ENCODE measurements at regions not wholly inside any gene's neighbourhood (a gene's known extent, or its start where the extent isn't known, plus 50 kb on each side); places are given as distances from the start of the nearest gene placed in this dataset.

GRCh38 chrX:11040996-11041395, 70.1 kb upstream of the HCCS start:
- H3K9me3 ChIP-seq: no peaks in the 10 kb centered on the region
- FAIRE-seq: peak; percentile 39
- TF ChIP-seq POLR2A (IDR thresholded peaks at IDR 0.05; ENCODE audit: low read length): no peak
- TF ChIP-seq ESRRA (IDR thresholded peaks at IDR 0.05; ENCODE audit: borderline replicate concordance, low read length): no peak
- TF ChIP-seq ZC3H11A (IDR thresholded peaks at IDR 0.05): no peak
- no peak for TF ChIP-seq KDM1A (IDR thresholded peaks at IDR 0.05; ENCODE audit: low read depth)
- TF ChIP-seq ELK1 (IDR thresholded peaks at IDR 0.05; ENCODE audit: low read depth, low read length): no peak
- TF ChIP-seq MYC (IDR thresholded peaks at IDR 0.05; ENCODE audit: borderline replicate concordance, low read length): no peak
- no peak for TF ChIP-seq FOSL2 (IDR thresholded peaks at IDR 0.05)
- no peak for TF ChIP-seq FOSL2 (CRISPR knock-in tag; IDR thresholded peaks at IDR 0.05)
- no peak for TF ChIP-seq ZFP36 (IDR thresholded peaks at IDR 0.05; ENCODE audit: borderline replicate concordance, partially characterized antibody)
- TF ChIP-seq REST (IDR thresholded peaks at IDR 0.05): no peak
- DNase-seq (ENCODE audit: low read depth in 1 of 2, low spot score in 1 of 2): no peak
- no peak for ATAC-seq
- H3K27ac ChIP-seq: no peak overlapping the region
- WGBS (ENCODE audit: missing lambda C conversion rate): 78% methylated on average over 2 of the region's 2 CpGs
- H3K4me1 ChIP-seq: no peaks in the 10 kb centered on the region
- POLR2A ChIA-PET: no interaction called here
- CTCF ChIA-PET: interaction anchor here (0.9 kb wide), 1 partner anchor 60 kb away, joined by 3 read pairs; no protein-coding TSS in a partner anchor
- no peak overlapping the region for H3K4me3 ChIP-seq
- no peak overlapping the region for H3K4me2 ChIP-seq

- TF ChIP-seq HES2 (IDR thresholded peaks at IDR 0.05) (no peak), POLR2AphosphoS2 (conservative IDR thresholded peaks at IDR 0.05; ENCODE audit: low read length) (no peak), HOXA7 (CRISPR knock-in tag; IDR thresholded peaks at IDR 0.05) (no peak), CEBPB (IDR thresholded peaks at IDR 0.05) (no peak), NPAS2 (CRISPR knock-in tag; IDR thresholded peaks at IDR 0.05; ENCODE audit: borderline replicate concordance) (no peak), JUN (IDR thresholded peaks at IDR 0.05) (no peak)
- H3K4me1 ChIP-seq: no peaks in the 10 kb centered on the region
- no peak for ATAC-seq
- no peak overlapping the region for H3K4me2 ChIP-seq
- POLR2A ChIA-PET: no interaction called here
- H3K27ac ChIP-seq: no peak overlapping the region
- CTCF ChIA-PET: no interaction called here
- H3K9me3 ChIP-seq: no peaks in the 10 kb centered on the region
- 91% methylated on average over 2 of the region's 2 CpGs for whole genome bisulfite sequencing (ENCODE audit: missing lambda C conversion rate)
- DNase-seq (ENCODE audit: low read depth in 1 of 2, low spot score in 1 of 2): no peak
- no peak for FAIRE-seq
- no peak overlapping the region for H3K4me3 ChIP-seq
Observed at GRCh38 chrX:11050013-11050412, 61.1 kb upstream of the HCCS start.

- FAIRE-seq (no peak), DNase-seq (ENCODE audit: low read depth in 1 of 2, low spot score in 1 of 2) (peak in 1 of 2 experiments; percentile 1), ATAC-seq (no peak)
- H3K4me2 ChIP-seq: no peak overlapping the region
- CTCF ChIA-PET: interaction anchor here (1.5 kb wide), 1 partner anchor 9 kb away, joined by 3 read pairs; no protein-coding TSS in a partner anchor
- H3K4me1 ChIP-seq: no peaks in the 10 kb centered on the region
- TF ChIP-seq HOXA7 (CRISPR knock-in tag; IDR thresholded peaks at IDR 0.05) (no peak), CEBPB (IDR thresholded peaks at IDR 0.05) (no peak), HES2 (IDR thresholded peaks at IDR 0.05) (no peak), NFE2L2 (conservative IDR thresholded peaks at IDR 0.05; ENCODE audit: low read length) (no peak), HOXB5 (CRISPR knock-in tag; IDR thresholded peaks at IDR 0.05) (no peak), KDM1A (IDR thresholded peaks at IDR 0.05; ENCODE audit: low read depth) (no peak), REST (IDR thresholded peaks at IDR 0.05) (no peak), PHF8 (IDR thresholded peaks at IDR 0.05; ENCODE audit: borderline replicate concordance, low read depth) (no peak), RARB (CRISPR knock-in tag; IDR thresholded peaks at IDR 0.05) (no peak), CTCF (IDR thresholded peaks at IDR 0.05) (no peak), KDM5A (IDR thresholded peaks at IDR 0.05) (no peak), HEYL (CRISPR knock-in tag; IDR thresholded peaks at IDR 0.05) (no peak)
- no peak overlapping the region for H3K4me3 ChIP-seq
- no peak overlapping the region for H3K27ac ChIP-seq
- no peaks in the 10 kb centered on the region for H3K9me3 ChIP-seq
- POLR2A ChIA-PET: no interaction called here
Observed at GRCh38 chrX:11053351-11053750, 57.8 kb upstream of the HCCS start.
